Lower lobe of right lung (tissue), 2 donors: ENCODE measurements at regions not wholly inside any gene's neighbourhood (a gene's known extent, or its start where the extent isn't known, plus 50 kb on each side); places are given as distances from the start of the nearest gene placed in this dataset.

Experiments used
- ATAC-seq, 2 donors: fragments of 200-7000 bp; cut with Tn5 transposase; one replicate each; pipeline ENCODE4 v1.9.1; 2020 to 2022; ENCODE audit warnings: mild to moderate bottlenecking in 2 of 2, moderate library complexity in 2 of 2
- DNase-seq: peaks from one replicate; pipeline ENCODE4 v3.0.0-alpha.2; 2020
- H3K27ac ChIP-seq: fragments of 200-600 bp; one replicate; pipeline ENCODE4 v1.8.0; 2022
- H3K27me3 ChIP-seq: fragments of 200-600 bp; one replicate; pipeline ENCODE4 v1.8.0; 2022; ENCODE audit warnings: low read depth
- H3K36me3 ChIP-seq: fragments of 200-600 bp; one replicate; pipeline ENCODE4 v1.8.0; 2022; ENCODE audit warnings: mild to moderate bottlenecking
- H3K4me1 ChIP-seq: fragments of 200-600 bp; one replicate; pipeline ENCODE4 v1.8.0; 2022
- H3K4me3 ChIP-seq: fragments of 200-600 bp; one replicate; pipeline ENCODE4 v1.8.0; 2022; ENCODE audit warnings: mild to moderate bottlenecking
- H3K9me3 ChIP-seq: fragments of 200-600 bp; one replicate; pipeline ENCODE4 v1.8.0; 2022
- intact Hi-C: fragments of 100-400 bp; cut with DNase I; formaldehyde crosslinking; loops from one replicate; pipeline ENCODE4 v1.11.0; 2022
- TF ChIP-seq, protein P1 (sequence below): fragments of 200-600 bp; IDR thresholded peaks from one replicate; pipeline ENCODE4 v1.8.0; 2022; ENCODE audit warnings: antibody characterized with exemption, mild to moderate bottlenecking
- donor health status: DM: no; HTN: yes; CAD: no; lungs with severe emphysema.

- Histone ChIP-seq H3K36me3 (no peaks in the 10 kb centered on the region), H3K4me3 (no peak overlapping the region), H3K4me1 (no peaks in the 10 kb centered on the region), H3K9me3 (no peaks in the 10 kb centered on the region), H3K27me3 (no peaks in the 10 kb centered on the region), H3K27ac (no peak overlapping the region)
- intact Hi-C loops, result no loop called here
- DNase-seq (no peak), ATAC-seq (no peak)
- TF ChIP-seq, protein P1, sequence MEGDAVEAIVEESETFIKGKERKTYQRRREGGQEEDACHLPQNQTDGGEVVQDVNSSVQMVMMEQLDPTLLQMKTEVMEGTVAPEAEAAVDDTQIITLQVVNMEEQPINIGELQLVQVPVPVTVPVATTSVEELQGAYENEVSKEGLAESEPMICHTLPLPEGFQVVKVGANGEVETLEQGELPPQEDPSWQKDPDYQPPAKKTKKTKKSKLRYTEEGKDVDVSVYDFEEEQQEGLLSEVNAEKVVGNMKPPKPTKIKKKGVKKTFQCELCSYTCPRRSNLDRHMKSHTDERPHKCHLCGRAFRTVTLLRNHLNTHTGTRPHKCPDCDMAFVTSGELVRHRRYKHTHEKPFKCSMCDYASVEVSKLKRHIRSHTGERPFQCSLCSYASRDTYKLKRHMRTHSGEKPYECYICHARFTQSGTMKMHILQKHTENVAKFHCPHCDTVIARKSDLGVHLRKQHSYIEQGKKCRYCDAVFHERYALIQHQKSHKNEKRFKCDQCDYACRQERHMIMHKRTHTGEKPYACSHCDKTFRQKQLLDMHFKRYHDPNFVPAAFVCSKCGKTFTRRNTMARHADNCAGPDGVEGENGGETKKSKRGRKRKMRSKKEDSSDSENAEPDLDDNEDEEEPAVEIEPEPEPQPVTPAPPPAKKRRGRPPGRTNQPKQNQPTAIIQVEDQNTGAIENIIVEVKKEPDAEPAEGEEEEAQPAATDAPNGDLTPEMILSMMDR, result no peak
Measured at GRCh38 chr10:61605221-61605620, 57.5 kb upstream of the CABCOCO1 start.

DNA sequence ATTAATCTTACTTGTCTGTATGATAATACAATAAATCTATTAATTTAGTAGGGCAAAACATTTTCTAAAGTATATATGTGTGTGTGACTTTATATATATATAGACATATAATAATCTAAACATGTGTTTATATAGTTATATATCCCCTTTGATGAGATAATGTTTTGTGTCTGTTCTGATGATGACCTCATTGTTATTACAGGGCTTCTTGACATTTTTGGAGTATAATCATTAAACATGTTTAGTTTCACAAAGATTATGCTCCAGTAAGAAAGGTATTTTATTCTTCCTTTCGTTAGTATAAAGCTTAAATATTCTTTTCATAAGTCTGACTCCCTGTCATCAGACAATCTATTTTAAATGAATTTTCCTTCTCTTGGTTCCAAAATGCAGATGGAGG is 62.3 kb upstream of the CABCOCO1 start:
- H3K36me3 ChIP-seq, result no peaks in the 10 kb centered on the region
- H3K4me3 ChIP-seq, result no peak overlapping the region
- H3K4me1 ChIP-seq, result no peaks in the 10 kb centered on the region
- no peak overlapping the region for H3K27ac ChIP-seq
- intact Hi-C loops, result no loop called here
- TF ChIP-seq, protein P1, result no peak
- H3K9me3 ChIP-seq, result no peaks in the 10 kb centered on the region
- no peaks in the 10 kb centered on the region for H3K27me3 ChIP-seq
- DNase-seq (no peak), ATAC-seq (no peak)

DNA sequence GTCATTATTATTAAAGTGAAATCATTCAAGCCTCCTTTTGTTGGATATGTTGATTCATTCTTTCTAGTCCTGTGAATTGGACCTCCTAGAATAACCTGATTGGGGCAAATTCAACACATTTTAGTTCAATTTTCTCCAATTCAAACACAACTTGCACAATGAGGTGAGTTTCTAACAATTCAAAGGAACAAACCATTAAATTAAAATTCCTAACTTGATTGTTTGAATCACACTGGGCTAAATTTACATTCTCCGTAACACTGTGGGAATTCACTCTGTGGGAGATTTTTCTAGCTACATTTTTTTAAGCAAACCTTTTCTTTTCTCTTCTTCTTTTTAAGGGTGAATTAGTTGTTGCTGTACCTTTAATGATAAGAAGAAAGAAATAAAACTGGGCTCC is 68.3 kb upstream of the CABCOCO1 start:
- intact Hi-C loops, result no loop called here
- ATAC-seq, result no peak

GRCh38 chr10:61592581-61592980 is 70.1 kb upstream of the CABCOCO1 start:
- peak in 1 of 2 donors; percentile 42 for ATAC-seq
- H3K27me3 ChIP-seq, result no peaks in the 10 kb centered on the region
- DNase-seq, result no peak

More for the DNA sequence above, 68.3 kb upstream of the CABCOCO1 start:
- no peak for DNase-seq
- peaks cover 3% of the 10 kb centered on the region for H3K4me1 ChIP-seq
- H3K9me3 ChIP-seq, result no peaks in the 10 kb centered on the region
- TF ChIP-seq, protein P1, result no peak
- no peak overlapping the region for H3K27ac ChIP-seq
- H3K36me3 ChIP-seq, result no peaks in the 10 kb centered on the region
- no peak overlapping the region for H3K4me3 ChIP-seq
- no peaks in the 10 kb centered on the region for H3K27me3 ChIP-seq

DNA sequence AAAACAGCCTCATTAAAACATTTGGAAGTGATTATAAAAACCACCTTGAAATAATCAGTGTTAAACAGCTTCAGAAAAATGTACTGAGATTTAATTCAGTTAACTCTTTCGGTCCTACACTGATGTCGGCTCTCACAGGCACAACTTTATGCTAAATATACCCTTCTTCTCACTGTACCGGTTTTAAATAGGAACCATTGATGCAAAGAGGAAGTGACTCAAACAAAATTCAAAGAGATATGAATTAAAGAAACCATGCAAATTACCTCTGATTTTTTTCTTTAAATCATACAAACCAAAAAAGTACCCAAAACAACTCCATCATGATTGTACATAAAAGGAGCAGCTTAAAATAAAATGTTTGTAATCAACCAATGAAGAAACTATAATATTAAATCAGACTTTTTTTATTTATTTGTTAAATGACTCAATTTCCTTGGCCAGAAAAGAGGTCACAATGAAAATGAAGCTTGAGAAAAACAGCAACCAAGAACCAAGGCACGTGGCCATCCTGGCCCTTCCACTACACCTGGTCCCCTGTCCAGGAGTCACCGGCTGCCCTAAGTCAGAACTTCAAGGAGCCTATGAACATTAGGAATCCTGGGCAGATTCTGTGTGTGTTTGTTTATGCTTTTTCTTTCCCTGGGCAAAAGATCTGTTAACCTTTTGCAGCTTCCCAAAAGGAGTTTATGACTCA is 73.0 kb upstream of the CABCOCO1 start:
- no peak overlapping the region for H3K27ac ChIP-seq

More at GRCh38 chr10:61592581-61592980, 70.1 kb upstream of the CABCOCO1 start:
- Histone ChIP-seq H3K4me3 (no peak overlapping the region), H3K9me3 (no peaks in the 10 kb centered on the region), H3K4me1 (peaks cover 6% of the 10 kb centered on the region), H3K27ac (no peak overlapping the region), H3K36me3 (no peaks in the 10 kb centered on the region)
- TF ChIP-seq, protein P1, result peak; percentile 27
- intact Hi-C loops, result no loop called here

More for the DNA sequence above, 73.0 kb upstream of the CABCOCO1 start:
- TF ChIP-seq, protein P1, result no peak
- intact Hi-C loops, result no loop called here
- H3K4me3 ChIP-seq, result no peak overlapping the region
- peaks cover 6% of the 10 kb centered on the region for H3K4me1 ChIP-seq
- DNase-seq (no peak), ATAC-seq (no peak)
- H3K9me3 ChIP-seq, result no peaks in the 10 kb centered on the region
- no peaks in the 10 kb centered on the region for H3K36me3 ChIP-seq
- H3K27me3 ChIP-seq, result no peaks in the 10 kb centered on the region
